ENCODE measurements at regions not wholly inside any gene's neighbourhood (a gene's known extent, or its start where the extent isn't known, plus 50 kb on each side); places are given as distances from the start of the nearest gene placed in this dataset.
"Not testable (repeated sequence)": the region's sequence is repeated elsewhere in the genome, so short reads cannot be mapped to it uniquely, and the experiment has no call there.

DNA sequence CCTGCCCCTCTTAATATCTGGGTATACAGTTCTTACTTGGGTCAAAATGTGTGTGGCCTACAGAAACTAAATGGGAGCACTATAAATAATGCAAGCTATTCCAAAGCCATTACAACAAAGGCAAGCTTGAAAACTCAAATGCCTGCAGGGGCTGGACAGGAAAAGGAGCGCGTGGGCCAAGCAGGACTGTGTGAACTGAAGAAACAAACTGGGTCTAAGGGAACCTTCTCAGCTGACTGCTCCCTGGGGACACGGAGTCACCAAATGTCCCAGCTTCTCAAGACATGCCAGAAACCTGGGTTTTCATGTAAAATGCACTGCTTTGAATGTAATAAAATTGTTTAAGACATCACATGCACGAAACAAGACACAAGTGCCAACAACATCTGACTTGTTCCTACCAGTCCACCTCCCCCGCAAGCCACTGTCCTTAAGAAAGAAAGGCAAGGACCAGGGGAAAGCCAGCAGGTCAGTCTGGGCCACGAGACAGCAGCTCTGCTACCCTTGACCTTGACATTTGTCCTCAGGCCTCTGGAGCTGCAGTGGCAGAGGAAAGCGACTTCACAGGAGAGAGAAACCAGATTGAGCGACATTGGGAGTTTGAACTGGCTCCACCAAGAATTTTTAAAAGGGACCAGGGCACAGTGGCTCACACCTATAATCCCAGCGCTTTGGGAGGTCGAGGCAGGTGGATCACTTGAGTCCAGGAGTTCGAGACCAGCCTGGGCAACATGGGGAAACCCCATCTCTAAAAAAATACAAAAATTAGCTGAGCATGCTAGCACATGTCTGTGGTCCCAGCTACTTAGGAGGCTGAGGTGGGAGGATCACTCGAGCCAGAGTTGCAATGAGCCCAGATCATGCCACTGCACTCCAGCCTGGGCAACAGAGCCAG, 89.7 kb upstream of the SH3BP4 start:
- DNase-seq (ENCODE audit: low spot score), result no peak

DNA sequence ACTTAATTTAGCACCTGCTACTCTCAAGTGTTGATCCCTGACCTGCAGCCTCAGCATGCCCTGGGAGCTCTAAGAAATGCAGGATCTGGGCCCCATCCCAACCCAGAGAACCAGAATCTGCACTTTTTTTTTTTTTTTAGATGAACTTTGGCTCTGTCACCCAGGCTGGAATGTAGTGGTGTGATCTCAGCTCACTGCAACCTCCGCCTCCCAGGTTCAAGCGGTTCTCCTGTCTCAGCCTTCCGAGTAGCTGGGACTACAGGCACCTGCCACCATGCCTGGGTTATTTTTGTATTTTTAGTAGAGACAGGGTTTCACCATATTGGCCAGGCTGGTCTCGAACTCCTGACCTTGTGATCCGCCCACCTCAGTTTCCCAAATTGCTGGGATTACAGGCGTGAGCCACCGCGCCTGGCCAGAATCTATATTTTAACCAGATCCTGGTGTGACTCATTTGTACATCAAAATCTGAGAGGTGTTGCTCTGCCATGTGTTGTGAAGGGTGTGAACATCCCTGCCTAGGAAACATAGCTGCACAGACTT, 92.4 kb upstream of the SH3BP4 start:
- not testable (repeated sequence) for DNase-seq (ENCODE audit: low spot score)

DNA sequence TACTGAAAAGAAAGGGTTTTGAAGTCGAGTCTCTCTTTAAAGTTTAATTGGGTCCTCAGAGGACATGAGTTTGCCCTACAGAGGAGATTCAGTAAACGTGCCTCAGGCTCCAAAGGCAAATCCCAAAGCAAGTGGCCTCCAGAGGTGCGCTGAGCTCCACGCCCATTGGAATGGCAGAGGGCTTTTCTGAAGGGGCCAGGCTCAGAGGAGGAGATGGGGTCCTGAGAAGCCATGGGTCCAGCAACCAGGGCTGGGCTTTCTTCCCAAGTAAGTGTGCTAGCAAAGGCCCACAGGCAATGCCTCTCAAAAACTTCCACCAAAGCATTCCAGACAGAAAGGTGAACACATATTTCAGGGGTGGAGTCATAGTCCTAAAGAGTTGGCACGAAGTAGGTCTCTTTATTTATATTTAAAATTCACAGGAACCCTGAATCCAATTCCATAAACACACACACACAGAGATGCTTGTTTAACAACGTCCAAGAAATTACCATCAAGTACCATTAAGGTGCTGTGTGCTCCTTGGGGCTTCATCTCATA, 93.0 kb upstream of the SH3BP4 start:
- no peak for DNase-seq (ENCODE audit: low spot score)

DNA sequence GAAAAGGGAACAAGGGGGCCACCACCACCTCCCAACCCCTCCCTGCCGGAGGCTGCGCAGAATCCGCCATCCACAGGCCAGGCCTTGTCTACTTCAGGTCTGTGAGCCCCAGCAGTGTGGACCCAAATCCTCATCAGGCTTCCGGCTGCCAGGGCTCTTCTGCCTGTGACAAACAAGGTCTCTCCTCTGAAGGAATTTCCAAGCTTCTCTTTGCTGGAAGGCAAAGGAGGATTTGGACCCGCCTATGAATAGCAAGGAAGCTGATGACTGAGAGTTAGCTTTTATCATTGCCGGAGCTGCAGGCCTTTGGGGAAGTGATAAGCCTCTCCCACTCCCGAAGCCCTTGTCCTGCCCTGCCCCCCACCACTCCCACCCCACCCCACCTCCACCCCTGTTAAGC, 93.7 kb upstream of the SH3BP4 start:
- DNase-seq (ENCODE audit: low spot score), result no peak

DNA sequence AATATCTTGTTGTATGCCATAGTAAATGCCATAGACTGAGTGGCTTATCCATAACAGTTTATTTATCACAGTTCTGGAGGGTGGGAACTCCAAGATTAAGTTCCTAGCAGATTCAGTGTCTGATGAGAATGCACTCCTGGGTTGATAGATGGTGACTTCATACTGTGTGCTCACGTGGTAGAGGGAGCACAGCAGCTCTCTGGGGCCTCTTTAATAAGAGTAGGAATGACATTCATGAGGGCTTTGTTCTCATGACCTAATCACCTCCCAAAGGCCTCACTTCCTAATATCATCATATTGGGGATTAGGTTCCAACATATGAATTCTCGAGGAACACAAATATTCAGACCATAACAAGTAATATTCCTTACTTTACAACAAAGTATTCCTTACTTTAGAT, 98.1 kb upstream of the SH3BP4 start:
- no peak for DNase-seq (ENCODE audit: low spot score)

DNA sequence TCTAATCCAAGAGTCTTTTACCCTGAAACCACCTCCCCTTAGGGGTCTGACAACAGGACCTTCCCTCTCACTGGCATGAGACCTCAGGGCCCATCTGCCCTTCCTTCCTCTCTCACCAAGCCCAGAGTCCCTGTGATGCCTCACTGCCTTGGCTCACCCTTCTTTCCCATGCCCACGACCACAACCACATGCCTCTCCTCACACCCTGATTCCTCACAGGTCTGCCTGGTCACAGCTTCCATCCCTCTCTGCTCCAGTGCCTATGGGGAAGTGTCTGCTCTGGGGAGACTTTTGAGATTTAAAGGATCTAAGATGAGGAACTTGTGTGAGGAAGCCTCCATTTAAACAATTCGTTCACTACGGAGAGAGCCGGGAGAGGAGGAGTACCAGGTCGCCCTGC, 98.9 kb upstream of the SH3BP4 start:
- no peak for DNase-seq (ENCODE audit: low spot score)

DNA sequence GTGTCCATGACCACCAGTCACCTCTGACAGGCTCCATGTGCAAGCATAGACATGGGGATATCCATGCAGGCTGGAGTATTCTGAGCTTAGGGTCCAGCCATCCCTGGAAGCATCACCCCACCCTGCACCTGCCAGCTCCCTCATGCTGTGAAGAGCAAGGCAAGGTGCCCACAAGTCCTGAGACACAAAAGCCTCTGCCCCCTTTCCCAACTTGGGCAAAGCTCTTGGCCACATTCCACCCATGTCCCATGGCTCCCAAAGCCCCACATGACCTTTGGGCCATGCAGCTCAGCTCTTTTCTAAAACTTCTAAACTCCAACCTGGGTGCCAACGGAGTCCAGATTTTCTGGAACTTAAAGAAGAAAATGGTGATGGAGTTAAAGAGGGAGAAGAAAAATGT, 99.8 kb upstream of the SH3BP4 start:
- no peak for DNase-seq (ENCODE audit: low spot score)

DNA sequence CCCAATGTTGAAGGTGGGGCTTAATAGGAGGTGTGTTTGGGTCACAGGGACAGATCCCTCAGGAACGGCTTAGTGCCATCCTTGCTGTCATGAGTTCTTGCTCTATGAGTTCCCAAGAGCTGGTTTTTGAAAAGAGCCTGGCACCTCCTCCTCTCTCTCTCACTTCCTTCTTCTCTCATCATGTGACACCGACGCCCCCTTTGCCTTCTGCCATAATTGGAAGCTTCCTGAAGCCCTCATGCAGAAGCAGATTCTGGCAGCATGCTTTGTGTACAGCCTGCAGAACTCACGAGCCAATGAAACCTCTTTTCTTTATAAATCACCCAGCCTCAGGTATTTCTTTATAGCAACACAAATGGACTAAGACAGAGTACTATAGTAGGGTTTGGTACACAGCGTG, 100.4 kb upstream of the SH3BP4 start:
- no peak for DNase-seq (ENCODE audit: low spot score)

DNA sequence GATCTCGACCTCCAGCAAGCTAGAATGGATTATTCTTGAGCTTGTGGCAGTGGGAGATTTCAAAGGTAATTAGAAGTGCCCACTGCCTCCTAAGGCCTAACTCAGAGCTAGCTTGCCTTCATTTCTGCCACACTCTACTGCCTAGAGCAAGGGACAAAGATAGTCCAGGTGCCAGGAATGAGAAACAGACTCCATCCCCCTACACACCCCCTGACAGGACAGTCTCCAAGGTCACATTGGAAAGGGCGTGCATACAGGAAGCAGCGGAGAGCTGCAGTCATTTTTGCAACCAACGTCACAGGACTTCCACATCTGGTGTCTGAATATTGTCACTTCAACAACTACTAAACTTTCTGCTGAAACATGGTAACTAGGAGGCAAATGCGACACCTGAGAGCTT, 101.0 kb upstream of the SH3BP4 start:
- no peak for DNase-seq (ENCODE audit: low spot score)

DNA sequence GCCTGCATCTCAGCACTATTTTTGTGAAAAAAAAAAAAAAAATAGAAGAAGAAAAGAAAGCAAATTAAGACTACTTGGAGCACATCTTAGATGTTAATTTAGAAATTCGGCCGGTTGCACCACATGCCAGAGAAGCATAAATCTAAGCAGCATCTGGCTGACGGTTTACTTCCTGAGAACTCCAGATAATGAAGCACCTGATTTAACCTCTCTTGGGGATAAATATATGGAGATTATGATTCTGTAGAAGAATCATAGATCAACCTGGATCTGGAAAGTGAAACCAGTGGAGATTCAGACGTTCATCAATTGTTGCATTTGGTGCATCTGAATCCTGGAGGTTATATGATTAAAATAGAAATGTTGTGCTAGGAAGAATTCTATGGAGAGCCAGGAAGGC, 102.1 kb upstream of the SH3BP4 start:
- no peak for DNase-seq (ENCODE audit: low spot score)

DNA sequence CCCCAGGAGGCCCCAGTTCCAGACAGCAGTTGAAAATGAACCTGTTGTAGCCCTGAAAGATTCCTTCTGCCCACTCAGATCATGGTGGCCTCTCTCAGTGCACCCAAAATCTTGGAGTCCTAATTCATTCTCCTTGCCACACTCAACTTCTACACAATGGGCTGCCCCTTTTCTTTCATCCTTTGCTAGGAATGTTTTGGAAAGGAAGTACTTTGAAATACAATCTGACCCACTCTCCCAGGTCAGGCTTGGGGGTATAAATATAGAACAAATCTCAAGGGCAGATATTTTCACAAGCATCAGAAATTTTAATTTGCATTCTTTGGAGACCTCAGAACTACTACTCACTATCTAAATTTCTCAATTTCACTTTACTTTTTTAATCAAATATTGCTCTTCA, 103.2 kb upstream of the SH3BP4 start:
- no peak for DNase-seq (ENCODE audit: low spot score)

DNA sequence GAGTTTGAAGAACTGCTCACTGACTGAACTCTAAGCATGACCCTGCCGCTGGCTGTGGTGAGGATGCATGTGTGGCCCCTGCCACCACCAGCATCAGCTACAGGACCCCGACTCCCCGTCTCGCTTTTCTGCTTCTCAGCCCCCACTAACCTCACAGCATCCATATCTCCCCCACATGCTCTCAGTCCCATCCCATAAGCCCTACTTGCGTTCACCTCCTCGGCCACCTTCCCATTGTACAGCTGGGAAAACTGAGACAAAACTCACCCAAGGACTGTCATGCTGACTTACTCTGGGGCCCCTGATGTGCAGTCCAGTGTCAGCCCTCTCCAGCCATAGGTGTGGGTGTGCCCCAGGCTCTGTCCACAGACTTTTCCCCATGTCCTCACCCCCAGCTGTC, 104.2 kb upstream of the SH3BP4 start:
- DNase-seq (ENCODE audit: low spot score), result no peak

DNA sequence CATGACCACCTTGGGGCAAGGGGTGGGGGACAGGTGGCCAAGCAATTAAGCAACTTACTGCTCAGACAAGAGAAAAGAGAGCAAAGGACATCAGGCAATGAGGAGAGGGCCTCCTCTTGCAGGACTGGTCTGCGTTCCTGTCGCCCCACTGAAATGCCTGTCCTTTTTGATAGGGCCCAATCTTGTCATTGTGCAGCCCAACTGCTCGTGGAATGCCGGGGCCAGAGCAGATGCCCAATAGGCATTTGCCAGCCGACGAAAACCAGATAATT, 104.5 kb upstream of the SH3BP4 start:
- DNase-seq (ENCODE audit: low spot score), result no peak

DNA sequence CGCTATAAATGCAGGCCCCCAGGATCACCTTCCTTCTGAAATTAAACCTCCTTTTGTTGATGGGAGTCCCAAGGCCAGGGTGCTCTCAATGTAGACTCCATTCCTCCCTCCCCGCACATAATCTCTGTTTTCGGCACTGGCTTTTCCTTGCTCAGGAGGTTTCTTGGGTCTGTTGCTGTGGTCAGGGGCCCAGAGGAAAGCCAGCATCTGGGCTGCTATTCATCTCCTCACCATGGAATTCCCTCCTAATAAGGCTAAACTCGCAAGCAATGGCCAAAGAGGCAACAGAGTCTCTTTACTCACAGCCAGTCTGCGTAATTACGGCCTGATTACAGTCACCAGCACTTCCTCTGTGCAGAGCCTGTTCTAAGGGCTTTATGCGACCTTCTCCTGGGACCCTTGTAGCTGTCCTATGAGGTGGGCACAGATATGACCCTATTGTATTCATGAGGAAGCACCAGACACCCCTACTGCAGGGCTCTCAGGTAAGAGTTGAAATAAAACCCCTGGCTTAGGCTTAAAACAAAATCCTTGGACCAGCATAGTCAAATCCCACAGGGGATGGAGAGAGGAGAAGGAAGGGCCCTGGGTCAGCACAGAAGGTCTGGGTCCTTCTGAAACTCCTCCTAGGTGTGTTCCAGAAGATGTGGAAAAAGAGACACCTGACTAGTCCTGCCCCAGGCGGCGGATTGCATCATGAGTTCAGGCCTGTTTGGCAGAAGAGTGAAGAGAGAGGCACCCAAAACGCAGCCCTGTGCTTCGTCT, 105.0 kb upstream of the SH3BP4 start:
- DNase-seq (ENCODE audit: low spot score), result no peak

DNA sequence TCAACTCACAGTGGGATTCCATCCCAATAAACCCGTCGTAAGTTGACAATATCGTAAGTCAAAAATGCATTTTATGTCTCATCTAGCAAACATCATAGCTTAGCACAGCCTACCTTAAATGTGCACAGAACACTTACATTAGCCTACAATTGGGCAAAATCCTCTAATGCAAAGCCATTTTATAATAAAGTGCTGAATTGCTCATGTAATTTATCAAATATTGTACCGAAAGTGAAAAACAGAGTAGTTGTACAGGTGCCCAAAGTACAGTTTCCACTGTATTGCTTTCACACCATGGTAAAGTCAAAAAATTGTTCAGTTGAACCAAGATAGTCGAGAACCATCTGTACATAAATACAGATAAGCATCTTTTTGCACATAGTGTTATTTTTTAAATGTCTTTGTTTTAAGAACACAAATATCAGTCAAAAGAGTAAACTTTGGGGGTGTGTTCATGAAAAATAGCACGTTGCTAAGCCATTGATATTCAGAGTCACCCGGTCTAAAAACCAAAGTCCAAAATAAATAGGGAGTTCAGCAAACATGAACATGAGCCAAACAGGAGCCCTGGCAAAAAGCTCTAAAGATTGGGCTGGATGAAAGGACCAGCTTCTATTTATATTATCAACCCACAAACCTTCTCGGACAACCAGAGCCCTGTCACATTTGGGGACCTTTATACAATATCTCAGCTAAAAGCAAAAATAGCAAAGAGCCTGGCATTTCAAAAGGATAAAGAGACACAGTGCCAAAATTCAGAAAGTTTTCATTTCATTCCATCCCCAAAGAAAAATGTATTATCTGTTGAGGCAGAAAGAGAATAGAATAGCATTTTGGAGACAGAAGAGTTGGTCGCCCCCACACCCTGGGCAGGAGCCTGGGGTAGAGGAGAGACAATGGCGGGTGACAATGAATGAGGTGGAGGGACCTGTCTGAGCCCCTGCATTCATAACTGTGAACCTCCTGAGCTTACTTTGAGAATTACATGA, 105.9 kb upstream of the SH3BP4 start:
- no peak for DNase-seq (ENCODE audit: low spot score)

DNA sequence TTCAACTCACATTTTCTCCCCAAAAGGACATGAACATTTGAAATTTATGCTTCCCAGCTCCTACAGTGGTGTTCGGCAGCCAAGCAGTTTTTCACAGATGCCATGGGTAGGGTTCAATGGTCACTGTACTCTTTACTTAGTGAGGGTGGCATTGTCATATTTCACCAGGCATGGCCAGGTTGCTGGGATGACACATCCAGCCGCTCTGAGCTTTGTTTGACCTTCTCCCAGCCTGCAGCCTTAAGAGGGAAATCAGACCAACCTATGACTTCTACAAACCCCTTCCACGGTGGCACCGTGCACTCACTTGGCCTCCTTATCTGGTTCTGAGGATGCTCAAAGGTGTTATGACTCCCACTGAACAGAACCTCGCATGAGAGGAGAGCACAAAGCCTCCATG, 108.4 kb upstream of the SH3BP4 start:
- no peak for DNase-seq (ENCODE audit: low spot score)

DNA sequence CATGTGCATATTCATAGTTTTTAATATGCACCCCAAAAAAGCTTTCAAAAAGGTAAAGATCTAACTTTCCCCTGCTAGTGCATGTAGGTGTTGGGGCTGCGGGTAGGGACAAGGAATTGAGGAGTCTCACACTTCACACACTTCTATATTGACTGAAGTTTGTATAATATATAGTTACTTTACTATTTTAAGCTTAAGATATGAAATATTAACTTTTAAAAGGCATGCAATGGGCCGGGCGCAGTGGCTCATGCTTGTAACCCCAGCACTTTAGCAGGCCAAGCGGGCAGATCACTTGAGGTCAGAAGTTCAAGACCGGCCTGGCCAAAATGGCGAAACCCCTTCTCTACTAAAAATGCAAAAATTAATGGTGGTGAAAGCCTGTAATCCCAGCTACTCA, 109.1 kb upstream of the SH3BP4 start:
- DNase-seq (ENCODE audit: low spot score), result no peak

DNA sequence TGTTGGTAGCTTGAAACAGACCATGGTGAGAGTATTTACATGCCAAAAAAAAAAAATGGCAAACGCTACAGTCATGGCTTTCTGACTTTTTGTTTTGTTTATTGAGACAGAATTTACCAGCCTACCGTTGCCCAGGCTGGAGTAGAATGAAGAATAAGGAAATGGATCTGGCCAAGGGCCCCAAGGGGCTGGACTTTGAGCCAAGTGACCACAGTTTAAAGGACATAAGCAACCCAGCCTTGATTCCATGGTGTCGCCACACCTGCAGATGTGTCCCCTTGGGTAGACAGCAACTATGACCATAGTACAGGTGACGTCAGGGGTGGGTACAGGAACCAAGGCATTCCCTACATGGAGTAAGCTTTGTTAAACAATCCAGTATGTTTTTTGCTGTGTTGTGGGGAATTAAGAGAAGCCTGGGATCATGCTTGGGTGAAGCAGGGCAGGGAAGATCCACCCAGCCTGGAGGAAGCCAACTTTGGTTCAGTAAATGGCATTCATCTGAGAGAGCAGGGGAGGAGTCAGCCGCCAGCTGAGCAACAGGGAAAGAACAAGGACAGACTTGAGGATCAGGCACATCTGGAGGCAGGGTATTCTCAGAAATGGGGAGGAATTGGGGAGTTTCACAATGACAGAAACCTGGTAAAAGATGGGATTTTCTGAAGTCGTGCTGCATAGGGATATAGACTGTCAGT, 110.3 kb upstream of the SH3BP4 start:
- no peak for DNase-seq (ENCODE audit: low spot score)

DNA sequence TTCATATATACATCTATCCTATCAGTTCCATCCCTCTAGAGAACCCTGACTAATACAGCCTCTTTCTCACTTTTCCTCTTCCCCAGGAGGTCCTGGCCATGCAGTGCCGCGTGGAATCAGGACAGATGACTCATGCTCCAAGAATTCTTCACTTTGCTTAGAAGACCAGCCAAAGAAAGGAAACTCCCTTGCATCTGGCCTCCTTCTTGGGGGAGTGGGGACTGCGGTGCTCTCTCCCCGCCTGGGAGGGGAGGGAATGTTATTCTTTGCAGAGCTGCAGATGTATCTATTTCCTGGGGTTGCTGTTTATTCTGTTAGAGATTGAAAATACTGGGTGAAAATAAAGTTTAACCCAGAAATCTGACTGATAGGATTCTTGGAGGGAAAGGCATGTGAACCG, 111.5 kb upstream of the SH3BP4 start:
- no peak for DNase-seq (ENCODE audit: low spot score)

DNA sequence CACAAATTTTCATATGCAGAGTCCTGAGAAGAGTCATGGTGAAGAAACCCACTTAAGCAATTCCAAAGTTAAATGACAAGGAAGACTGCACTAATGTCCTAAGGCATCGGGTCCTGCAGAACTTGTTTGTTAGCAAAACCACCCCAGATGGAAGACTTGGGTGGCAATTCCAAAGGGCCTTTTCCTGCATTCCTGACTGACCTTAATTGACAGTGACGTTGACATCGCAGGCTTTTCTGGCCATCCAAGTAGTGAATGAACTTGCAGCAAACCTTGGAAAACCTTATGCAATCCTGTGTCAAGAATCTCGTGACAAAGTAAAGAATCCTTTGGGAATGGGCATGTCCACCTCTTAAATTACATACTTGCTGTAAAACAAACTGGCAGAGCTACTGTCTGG, 112.5 kb upstream of the SH3BP4 start:
- DNase-seq (ENCODE audit: low spot score), result no peak

DNA sequence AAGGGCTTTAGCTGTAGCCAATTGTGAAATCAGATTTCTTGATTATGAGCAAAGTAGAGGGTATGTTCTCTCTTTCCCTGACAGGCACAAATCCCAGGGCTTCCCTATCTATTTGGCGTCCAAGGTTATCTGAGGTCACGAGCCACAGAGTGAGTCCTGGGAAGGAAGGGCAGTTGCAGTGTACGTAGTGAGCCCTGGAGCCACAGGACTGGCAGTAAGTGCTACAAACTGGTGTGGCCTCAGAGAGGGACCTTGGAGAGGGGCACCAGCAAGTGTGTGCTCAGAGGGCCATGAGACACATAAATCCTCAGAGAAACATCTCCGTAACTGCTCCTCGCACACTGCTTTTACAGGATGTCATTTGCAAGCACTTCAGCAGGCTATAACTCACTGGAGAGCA, 115.5 kb upstream of the SH3BP4 start:
- DNase-seq (ENCODE audit: low spot score), result no peak

Data from D341Med (cell line).